Neural cell (in vitro differentiated cells): ENCODE measurements at regions not wholly inside any gene's neighbourhood (a gene's known extent, or its start where the extent isn't known, plus 50 kb on each side); places are given as distances from the start of the nearest gene placed in this dataset.

Experiments used
- MXI1 ChIP-seq: fragments of 450-650 bp; conservative IDR thresholded peaks from 2 replicates; pipeline ENCODE4 v1.6.1; 2014; ENCODE audit warnings: antibody characterized with exemption, mild to moderate bottlenecking; ENCODE audit not compliant: poor library complexity, severe bottlenecking
- TF ChIP-seq, protein P1 (sequence below): fragments of 450-650 bp; IDR thresholded peaks from 2 replicates; pipeline ENCODE4 v1.5.1; 2014; ENCODE audit warnings: antibody characterized with exemption, mild to moderate bottlenecking, moderate library complexity; ENCODE audit not compliant: poor library complexity, severe bottlenecking

DNA sequence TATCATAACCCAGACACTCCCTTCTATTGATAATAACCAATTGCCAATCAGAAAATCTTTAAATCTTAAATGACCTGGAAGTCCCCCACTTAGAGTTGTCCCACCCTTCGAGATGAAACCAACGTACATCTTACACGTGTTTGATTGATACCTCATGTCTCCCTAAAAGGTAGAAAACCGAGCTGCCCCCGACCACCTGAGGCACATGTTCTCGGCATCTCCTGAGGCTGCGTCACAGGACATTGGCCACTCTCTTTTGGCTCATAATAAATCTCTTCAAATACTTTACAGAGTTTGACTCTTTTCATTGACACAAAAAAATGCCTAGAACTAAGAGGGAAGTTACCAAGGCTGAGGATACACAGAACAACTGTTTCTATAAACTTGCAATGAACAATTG lies 190.0 kb downstream of the RTP5 start:
- TF ChIP-seq, protein P1, sequence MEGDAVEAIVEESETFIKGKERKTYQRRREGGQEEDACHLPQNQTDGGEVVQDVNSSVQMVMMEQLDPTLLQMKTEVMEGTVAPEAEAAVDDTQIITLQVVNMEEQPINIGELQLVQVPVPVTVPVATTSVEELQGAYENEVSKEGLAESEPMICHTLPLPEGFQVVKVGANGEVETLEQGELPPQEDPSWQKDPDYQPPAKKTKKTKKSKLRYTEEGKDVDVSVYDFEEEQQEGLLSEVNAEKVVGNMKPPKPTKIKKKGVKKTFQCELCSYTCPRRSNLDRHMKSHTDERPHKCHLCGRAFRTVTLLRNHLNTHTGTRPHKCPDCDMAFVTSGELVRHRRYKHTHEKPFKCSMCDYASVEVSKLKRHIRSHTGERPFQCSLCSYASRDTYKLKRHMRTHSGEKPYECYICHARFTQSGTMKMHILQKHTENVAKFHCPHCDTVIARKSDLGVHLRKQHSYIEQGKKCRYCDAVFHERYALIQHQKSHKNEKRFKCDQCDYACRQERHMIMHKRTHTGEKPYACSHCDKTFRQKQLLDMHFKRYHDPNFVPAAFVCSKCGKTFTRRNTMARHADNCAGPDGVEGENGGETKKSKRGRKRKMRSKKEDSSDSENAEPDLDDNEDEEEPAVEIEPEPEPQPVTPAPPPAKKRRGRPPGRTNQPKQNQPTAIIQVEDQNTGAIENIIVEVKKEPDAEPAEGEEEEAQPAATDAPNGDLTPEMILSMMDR: no peak
- TF ChIP-seq MXI1: no peak
